ENCODE measurements at regions not wholly inside any gene's neighbourhood (a gene's known extent, or its start where the extent isn't known, plus 50 kb on each side); places are given as distances from the start of the nearest gene placed in this dataset.
"Not testable (repeated sequence)": the region's sequence is repeated elsewhere in the genome, so short reads cannot be mapped to it uniquely, and the experiment has no call there.

DNA sequence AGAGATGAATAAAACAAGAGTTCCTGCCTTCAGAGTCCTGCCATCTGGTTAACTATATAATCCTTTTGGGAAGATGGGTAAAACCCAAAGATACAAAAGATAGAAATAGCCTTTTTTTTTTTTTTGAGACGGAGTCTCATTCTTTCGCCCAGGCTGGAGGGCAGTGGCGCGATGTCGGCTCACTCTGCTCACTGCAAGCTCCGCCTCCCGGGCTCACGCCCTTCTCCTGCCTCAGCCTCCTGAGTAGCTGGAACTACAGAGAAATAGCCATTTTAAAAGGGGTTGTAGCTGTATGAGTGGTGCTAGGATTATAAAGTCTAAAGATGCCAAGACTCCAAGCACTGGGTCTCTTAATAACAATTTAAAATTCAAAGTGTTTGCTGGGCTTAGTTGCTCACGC, 97.2 kb downstream of the KDR start:
- DNase-seq = no peak

DNA sequence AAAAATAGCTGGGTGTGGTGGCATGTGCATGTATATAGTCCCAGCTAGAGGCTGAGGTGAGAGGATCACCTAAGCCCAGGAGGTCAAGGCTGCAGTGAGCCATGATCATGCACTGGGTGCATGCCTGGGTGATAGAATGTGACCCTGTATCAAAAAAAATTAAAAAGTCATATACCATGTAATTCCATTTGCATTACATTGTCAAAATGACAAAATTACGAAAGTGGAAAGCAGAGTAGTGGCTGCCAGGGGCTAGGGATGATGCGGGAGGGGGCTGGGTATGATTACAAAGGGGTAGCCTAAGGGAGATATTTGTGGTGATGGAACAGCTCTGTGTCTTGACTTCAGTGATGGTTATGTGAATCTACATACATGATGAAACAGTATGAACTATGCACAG, 97.8 kb downstream of the KDR start:
- no peak for DNase-seq

DNA sequence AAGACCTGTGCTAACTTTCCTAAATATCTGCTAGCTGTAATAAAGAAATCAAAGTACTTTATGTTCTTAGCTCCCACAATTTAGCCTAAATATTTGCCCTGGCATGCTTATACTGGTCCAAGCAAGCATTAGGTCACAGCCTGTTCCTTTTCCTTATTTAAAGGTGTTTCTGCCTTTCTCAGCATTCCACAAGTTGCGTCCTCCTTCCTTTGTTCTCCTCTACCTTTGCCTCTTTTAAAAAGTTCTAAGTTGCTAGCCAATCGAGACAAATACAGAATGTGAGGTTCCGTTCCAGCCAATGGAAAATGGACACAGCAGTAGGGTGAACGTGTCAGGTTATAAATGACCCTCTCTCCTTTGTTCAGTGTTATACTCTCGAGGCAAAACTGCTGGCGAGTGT, 99.9 kb downstream of the KDR start:
- DNase-seq = not testable (repeated sequence)

DNA sequence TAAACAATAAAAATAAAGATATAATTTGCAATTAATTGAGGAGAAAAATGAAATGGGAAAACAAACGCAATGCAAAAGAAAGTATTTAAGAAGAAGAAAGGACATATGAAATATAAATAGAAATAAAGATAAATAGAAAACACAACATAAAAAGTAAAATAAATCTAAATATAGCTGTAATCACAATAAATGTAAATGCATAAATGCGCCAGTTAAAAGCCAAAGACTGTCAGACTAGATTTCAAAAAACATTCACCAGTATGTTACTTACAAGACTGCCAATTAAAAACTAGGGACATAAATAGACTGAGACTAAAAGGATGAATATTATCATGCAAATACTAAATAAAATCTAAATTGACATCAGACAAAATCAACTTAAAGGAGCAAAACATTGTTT, 102.4 kb downstream of the KDR start:
- DNase-seq = no peak

DNA sequence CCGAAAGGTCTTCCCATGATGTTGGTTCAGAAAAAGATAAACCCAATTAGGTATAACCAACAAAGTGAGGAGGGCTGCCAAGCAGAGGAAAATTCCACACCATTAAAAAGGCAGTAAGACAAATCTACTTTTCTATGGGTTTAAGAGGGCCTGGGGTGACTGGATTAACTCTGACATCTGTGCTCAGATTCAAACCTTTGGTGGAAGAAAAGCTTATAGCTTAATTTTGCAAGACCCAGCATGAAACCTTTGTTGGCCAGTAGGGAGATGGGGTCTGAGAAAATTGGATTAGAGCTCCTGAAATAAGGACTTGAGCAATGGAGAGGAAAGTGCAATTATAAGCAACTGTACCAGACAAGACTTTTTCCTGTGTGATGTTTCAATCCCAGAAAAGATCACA, 104.2 kb downstream of the KDR start:
- DNase-seq = no peak

DNA sequence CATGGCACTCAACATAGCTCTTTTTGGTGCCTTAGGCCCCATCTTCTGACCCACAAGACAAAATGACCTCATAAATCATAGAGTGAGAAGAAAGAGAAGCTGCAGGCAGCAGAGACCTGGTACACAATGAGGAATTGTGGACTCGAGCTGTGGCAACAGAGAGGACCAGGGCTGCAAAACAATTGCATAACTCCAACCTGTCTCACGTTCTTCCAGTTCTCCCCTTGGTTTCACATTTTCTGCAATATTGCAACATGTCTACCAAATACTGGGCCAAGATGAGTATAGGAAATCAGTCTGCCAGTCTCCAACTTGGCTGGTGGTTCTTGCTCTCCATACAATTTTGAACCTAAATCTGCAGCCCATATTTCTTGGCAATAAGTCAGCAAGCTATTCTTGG, 105.3 kb downstream of the KDR start:
- DNase-seq = no peak

DNA sequence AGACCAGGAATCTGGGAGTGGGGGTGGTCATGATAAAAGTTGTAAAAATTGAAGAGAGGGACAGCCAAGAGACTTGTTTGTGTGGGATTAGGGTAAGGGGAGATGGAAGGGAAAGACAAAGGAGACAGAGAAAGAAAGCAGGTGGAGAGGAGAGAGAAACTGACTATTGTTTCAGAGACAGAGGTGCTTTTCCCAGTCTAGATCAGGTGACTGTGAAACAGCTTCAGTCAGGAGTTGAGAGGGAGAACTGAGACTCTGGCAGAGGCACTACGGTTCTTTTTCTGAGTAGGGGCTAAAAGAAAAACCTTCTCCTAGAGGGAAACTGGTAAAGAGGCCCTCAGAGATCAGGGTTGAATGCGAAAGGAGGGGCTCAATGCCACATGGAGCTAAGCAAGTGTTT, 106.4 kb downstream of the KDR start:
- DNase-seq = no peak

DNA sequence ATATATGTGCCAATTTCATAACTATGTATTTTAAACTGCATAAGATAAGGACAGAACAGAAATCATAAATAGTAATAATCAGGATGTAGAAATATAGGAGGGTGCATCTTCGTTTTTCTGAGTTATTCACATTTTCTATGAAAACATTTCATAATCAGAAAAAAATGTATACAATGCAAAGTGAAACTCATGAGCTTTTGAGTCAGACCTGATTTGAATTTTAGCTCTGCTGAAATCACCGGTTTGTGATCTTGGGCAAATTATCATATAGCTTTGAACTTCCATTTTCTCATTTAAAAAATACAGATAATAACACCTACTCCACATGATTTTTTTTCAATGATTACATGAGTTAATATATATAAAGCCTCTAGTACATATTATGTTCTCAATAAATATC, 106.9 kb downstream of the KDR start:
- no peak for DNase-seq

DNA sequence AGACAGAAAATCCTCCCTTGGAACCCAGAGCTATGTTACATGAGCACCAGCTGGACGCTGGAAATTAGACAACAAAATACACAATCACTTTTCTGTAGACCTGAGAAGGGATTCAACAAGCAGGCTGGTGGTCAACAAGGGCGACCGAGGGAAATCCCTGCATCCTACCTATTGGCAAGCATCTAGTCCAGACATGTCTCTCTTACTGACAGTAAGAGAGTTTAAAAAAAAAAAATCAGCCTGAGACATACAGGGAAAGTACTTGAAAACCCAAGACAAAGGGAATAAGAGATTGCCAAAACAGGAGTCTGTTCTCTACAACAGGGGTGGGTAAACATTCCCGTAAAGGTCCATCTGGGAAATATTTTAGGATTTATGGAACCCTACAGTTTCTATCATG, 108.0 kb downstream of the KDR start:
- no peak for DNase-seq

DNA sequence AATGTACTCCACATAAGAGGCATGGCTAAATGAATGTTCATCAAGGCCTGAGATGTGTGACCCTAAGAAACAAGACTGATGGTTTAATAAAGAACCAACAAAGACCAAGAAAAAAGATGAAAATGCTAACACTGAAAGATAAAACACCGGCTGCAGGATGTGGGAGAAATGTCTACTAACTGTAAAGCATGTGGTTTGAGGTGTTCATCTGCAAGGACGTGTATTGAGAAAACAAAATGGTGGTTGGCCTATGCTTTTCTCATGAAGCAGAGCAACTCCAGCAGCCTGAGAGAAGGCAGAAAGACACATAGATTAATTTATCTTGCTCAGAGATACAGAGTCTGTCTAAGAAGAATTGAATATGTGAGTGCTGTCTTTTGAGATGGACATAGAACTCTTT, 109.3 kb downstream of the KDR start:
- DNase-seq = no peak

DNA sequence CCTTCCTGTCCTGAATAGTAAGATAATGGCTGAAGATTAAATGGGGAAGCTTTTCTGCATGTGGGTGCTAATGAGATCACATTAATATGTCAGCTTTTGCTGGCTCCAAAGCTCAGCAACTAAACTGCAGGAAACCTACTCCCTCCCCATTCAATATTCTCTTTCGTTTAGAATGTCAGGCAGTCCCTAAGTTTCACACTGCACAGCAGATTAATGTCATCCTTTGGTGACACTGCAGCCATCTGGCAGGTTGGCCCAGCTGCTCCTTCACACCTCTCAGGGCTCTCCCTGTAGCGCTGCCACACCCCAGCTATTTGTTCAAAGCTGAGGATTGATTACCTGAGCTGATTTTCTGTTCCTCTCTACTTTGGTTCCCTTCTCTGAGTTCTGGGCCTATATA, 110.5 kb downstream of the KDR start:
- no peak for DNase-seq

DNA sequence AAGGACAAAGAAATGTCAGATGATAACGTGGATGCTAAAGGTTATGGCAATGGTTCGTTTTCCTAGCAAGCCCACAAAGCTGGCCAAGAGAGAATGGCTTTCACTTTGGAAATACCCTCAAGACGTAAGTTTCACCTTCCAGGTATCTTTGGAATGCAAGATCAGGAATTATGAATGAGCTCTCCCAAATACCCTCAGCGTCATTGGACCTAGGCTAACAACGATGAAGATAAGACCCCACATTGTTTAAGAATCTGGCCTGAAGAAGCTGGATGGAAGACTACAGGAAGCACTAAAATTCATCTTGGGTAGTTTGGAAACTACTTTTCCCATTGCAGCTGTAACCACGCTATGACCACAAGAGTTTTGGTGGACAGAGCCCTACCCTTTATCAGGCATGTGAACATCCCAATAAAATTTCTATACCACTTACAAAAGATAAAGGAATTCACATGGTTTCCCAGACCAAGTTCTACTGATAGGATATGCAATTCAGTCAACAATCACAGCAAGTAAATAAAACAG, 111.9 kb downstream of the KDR start:
- DNase-seq = no peak

DNA sequence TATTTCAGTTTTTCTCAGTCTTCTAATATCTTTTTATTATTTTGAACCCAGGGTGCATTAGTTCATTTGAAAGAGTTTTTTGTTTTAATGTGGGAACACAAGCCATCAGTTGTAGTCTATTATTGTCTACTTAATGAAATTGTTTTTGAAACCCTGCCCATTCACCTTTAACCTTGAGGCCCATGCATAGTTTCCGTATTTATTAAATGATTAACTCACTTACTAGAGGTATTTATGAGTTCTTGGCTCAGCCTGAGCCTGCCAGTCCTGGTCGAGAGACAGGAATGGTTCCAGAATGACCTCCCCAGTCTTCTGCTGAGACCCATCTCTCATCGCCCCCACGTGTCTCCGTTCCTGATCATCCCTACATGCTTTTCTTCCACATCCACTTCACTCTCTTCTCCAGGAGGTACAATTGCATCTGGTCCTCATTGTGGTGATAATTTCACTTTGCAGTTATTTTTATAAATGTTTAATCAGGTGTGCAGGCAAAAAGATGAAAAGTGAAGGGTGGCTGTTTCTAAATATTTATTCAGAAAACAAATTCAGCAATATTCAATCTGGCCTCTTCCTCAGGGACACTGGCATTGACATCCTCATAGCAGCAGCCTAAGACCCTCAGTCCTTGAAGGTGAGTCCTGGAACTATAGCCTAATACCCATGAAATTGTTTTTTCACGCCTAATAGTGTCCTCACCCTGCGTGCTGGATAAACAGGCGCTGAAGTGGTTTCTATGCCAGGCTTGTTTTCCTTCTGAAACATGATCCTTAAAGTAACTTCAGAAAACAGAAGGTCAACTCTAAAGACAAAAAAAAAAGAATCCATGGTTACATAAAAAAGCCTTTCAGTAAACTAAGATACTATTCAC, 112.8 kb downstream of the KDR start:
- DNase-seq = no peak

DNA sequence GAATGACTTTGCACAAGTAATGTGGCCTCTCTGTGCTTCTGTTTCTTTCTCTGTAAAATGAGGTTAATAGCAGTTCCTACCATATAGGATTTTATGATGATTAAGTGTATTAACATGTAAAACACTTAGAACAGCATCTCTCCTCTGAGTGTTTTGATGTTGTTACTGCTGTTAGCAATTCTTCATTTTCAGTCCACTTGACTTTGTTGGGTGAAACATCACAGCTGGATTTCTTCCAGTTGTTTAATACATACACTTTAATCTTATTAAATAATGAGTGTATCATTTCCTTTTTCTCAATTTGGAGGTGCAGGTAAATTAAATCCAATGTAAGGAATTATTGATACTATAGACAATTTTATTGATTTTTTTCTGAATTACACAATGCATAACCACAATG, 113.6 kb downstream of the KDR start:
- DNase-seq = no peak

DNA sequence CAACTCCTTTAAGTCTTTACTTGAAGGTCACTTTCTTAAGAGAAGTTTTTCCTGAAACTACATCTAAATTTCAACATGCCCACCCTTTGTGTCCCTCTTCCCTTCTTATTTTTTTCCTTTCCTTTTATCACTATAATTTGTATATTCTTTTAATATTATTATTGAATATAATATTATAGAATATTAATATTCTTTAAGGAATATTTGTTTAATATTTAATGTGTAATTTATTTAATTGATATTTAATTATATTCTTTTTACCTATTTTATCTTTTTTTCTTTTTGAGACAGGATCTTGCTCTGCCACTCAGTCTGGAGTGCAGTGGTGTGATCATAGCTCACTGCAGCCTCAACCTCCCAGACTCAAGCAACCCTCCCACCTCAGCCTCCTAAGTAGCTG, 114.8 kb downstream of the KDR start:
- no peak for DNase-seq

DNA sequence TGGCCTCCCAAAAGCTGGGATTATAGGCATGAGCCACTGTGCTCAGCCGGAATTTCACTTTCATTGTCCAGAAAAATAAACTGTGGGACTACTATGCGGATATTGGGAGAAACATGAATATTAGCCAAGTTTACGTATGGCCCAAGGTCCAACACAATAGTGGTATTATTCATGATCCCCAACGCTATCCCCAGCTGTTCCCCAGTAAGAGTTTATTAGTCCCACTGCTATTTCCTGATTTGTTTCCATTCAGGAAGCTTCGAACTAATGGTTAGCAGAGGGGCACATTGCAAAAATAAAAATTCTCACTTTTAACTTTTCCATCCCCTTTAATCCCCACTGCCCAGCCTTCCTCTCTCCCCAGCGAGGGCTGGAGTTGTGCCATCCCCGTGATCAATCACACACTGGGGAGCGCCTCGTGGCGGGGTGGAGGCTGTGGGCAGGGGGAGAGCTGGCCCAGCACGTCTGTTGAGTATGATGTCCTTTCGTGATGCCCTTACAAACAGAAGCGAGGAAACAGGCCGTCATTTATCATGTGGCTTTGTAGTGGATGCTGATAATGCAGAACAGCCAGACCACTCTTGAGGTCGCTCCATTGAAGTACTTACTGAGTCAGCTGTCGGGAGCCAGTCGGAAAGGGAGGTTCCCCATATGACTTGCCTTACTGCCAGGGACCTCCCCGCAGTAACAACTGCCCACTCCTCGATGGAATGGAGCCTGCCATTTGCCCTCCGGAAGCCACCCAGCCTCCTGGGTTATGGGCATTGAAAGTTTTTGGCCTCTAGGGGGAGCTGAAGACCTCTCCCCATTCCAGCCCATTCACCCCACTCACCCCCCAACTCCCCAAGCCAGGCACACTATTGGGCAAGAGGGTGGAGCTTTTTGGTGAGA, 117.0 kb downstream of the KDR start:
- DNase-seq = no peak

DNA sequence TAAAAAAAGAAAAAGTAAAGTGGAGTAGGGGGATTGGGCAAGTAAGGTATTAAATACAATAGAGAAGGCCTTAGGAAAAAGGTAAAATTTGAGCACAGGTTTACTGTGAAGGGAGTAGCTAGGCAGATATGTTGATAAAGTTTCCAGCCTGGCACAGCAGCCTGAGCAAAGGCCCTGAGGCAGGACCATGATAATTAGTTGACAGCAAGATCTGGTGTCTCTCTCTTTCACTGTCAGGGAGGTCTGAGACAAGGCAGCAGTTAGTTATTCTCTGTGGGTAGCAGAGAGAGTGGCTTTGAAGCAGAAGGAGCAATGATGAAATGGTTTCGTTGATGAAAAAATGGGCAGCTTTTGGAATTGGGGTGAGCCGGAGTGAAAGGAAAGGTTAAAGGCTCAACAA, 119.5 kb downstream of the KDR start:
- no peak for DNase-seq

DNA sequence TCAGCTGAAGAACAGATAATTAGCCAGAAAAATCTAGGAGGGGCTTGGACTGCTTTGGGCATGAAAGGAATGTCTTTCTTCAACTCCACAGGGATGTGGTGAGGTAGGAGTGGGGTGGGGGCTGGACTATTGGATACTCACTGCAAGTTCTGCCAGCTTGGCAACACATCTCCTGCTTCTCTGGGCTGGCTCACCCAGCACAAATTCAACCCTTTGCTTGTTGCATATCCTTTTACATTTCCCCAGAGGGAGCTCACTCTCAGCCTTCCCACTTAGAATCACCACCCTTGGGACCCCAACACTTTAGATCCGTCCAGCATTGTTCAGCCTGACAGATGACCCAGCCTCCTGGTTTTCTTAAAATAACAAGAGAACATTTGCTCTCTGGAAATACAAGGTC, 120.6 kb downstream of the KDR start:
- DNase-seq = no peak

DNA sequence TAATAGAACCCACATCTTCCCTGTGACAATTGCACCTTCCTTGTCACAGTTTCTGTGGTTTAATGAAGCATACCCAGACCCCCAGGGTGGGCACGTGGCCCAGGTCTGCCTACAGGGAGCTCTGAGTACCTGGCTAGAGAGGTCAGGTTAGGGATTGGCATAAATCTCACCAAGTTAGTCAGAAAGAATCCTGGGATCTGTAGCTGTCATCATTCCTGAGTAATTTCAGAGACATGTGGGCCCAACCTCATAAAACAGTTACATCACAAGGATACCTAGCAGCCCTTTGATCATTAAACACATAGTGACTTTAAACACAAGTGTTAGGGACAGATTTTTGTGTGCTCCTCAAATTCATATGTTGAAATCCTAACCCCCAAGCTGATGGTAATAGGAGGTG, 123.0 kb downstream of the KDR start:
- no peak for DNase-seq

DNA sequence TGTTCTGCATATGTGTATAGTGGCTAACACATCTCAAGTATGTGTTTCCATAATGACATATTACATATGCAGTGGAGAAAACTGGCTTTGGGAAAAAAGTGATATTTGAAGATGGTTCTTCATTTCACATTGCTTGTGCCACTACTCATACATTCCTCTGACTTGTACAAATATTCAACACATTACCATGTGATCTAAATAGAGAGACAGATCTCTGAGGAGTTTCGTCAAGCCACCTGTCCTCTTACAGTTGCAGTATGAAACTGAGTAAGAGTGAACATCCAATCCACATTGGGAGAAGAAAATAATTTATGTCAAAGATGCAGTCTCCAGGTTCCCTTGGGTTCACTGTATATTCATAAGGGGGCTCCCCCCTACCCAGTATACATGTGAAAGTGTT, 123.9 kb downstream of the KDR start:
- no peak for DNase-seq

DNA sequence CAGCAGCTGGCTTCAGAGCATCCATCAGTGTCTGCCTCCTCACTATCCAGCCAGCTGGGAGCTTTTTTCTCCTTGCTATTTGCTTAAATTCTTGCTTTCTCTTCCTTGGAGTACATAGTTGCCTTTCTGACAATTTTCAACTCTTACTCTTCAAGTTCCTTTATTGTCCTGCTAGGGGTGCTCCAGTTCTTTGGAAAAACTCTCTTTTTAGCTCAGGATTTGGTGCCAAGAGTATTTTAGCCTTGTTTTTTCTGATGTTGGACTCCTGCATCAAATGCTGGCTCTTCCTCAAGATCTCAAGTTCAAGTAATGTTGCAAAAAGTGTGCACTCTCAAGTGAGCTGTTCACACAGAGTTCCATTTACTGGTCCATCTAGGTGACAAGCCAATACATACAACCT, 126.4 kb downstream of the KDR start:
- DNase-seq = no peak

DNA sequence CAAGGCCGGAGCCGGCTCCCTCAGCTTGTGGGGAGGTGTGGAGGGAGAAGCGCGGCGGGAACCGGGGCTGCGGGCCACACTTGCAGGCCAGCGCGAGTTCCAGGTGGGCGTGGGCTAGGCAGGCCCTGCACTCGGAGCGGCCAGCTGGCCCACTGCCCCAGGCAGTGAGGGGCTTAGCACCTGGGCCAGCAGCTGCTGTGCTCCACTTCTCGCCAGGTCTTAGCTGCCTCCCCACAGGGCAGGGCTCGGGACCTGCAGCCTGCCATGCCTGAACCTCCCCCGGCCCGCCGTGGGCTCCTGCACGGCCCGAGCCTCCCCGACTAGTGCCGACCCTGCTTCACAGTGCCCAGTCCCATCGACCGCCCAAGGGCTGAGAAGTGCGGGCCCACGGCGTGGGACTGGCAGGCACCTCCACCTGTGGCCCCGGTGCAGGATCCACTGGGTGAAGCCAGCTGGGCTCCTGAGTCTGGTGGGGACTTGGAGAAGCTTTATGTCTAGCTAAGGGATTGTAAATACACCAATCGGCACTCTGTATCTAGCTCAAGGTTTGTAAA, 131.8 kb downstream of the KDR start:
- DNase-seq = not testable (repeated sequence)

DNA sequence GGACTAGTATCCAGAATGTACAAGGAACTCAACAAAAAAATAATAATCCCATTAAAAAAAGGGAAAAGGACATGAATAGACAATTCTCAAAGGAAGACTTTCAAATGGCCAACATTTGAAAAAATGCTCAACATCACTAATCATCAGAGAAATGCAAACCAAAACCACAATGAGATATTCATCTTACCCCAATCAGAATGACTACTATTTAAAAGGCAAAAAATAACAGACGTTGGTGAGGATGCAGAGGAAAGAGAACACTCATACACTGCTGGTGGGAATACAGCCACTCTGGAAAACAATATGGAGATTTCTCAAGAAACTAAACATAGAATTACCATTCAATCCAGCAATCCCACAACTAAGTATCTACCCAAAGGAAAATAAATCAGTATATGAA, 133.1 kb downstream of the KDR start:
- DNase-seq = no peak

DNA sequence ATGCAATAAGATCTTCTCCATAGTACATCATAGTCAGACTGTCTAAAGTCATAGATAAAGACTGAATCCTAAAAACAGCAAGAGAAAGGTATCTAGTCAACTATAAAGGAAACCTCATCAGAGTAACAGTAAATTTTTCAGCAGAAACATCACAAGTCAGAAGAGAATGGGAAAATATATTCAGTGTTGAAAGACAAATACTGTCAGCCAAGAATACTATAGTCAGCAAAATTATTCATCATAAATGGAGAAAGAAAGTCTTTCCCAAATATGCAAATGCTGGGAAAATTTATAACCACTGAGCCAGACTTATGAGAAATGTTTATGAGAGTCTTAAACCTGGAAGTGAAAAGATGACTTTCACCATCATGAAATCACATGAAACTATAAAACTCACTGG, 136.7 kb downstream of the KDR start:
- DNase-seq = no peak
